Mesodermal cell (in vitro differentiated cells): ENCODE measurements at regions not wholly inside any gene's neighbourhood (a gene's known extent, or its start where the extent isn't known, plus 50 kb on each side); places are given as distances from the start of the nearest gene placed in this dataset.

Experiments
- H3K27ac ChIP-seq: 2 replicates; pipeline ENCODE4 v1.7.0; 2013; ENCODE audit warnings: mild to moderate bottlenecking, low read depth, low read length, moderate library complexity; ENCODE audit not compliant: severe bottlenecking
- H3K36me3 ChIP-seq: 2 replicates; pipeline ENCODE4 v1.7.1; 2013; ENCODE audit warnings: mild to moderate bottlenecking, low read length, moderate library complexity; ENCODE audit not compliant: control insufficient read depth, insufficient read depth
- H3K4me1 ChIP-seq: one replicate; pipeline ENCODE4 v1.7.1; 2013; ENCODE audit warnings: mild to moderate bottlenecking, low read length; ENCODE audit not compliant: insufficient read depth, control insufficient read depth, poor library complexity, severe bottlenecking
- H3K4me3 ChIP-seq: 2 replicates; pipeline ENCODE4 v1.7.0; 2013; ENCODE audit warnings: low read length, control low read depth, mild to moderate bottlenecking; ENCODE audit not compliant: insufficient read depth, poor library complexity, severe bottlenecking; ENCODE audit errors: extremely low read depth
- H3K9me3 ChIP-seq: 2 replicates; pipeline ENCODE4 v1.7.1; 2013; ENCODE audit warnings: mild to moderate bottlenecking, low read length, moderate library complexity; ENCODE audit not compliant: control insufficient read depth
- WGBS, 2 experiments: methylation state at CpG; one replicate each; pipeline ENCODE4 v1.1.5; 2013; ENCODE audit warnings: missing lambda C conversion rate in 2 of 2; ENCODE audit not compliant: insufficient coverage in 2 of 2; 5-methylcytosine and 5-hydroxymethylcytosine counted together

DNA sequence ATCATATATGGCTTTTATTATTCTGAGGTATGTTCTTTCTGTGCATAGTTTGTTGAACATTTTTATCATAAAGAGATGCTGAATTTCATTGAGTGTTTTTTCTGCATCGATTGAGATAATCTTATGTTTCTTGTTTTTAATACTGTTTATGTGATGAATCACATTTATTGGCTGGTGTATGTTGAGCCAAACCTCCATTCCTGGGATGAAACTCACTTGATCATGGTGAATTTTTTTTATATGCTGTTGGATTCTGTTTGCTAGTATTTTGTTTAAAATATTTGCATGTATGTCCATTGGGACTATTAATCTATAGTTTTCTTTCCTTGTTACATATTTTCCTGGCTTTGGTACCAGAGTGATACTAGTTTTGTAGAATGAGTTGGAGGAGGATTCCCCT, 500.2 kb downstream of the CDH11 start:
- Histone ChIP-seq H3K9me3 (no peaks in the 10 kb centered on the region), H3K36me3 (no peaks in the 10 kb centered on the region), H3K4me1 (no peaks in the 10 kb centered on the region), H3K4me3 (no peak overlapping the region), H3K27ac (no peak overlapping the region)
- WGBS, 2 experiments: 71% methylated on average over 1 of the region's 1 CpG; no CpG with 5 or more reads in 1 of the 2 experiments

DNA sequence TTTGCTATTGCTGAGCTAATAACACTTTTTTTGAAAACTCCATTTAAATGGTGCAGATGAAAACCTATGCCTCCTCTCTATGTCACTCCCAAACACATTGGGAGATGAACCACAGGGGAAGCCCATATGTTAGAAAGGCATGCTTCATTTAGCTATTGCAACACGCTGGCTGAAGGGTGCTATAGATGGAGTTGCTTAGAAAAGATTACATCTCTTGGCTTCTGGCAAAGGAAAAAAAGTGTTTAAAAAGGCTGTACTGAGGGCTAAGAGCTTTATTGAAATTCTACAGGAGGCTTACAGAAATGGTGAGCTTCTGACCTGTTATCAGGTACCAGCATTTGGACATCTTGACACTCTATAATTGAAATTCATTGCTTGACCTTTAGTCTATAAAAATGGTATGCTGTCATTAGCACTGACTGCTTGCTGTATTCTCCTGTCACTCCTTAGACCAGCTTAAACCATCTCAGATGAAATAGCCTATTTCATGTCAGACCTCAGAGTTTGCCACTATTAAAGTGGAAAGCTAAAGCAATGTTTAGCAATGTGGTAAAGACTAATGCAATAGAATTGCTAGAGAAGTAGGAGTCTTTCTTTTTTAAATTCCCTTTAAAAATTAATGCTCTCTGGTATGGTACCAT, 503.9 kb downstream of the CDH11 start:
- Histone ChIP-seq H3K4me1 (peaks cover 8% of the 10 kb centered on the region), H3K36me3 (no peaks in the 10 kb centered on the region), H3K27ac (no peak overlapping the region), H3K4me3 (no peak overlapping the region), H3K9me3 (no peaks in the 10 kb centered on the region)
- WGBS, 2 experiments: 86 to 100% methylated on average over 1 of the region's 1 CpG

DNA sequence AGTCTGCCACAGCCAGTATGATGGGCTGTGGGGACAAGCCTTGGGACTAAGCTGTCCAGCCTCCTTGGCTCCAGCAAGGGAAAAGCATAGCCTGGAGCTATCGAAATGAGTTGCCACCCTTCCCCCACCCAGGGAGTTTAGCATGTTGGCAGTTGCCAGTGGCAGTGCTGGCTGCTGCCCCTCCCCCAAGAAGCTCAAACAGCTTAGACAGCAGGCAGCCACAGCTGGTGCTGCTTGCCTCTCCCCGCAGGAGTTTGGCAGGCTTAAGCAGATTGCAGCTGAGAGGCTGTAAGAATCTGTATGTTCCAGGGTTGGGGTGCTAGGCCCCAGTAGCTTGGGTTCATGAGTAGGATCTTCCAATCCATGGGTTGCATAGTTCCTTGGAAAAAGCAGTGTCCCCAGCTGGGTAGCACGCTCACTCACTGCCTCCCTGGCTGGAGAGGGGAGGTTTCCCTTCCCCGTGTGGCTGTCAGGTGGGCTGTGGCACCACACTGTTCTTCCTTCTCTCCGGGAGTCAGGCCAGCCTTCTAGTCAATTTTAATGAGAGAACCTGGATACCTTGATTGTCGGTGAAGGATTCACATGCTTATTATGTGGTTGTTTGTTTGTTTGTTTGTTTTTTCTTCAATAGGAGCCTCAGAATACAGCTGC, 506.1 kb downstream of the CDH11 start:
- no peaks in the 10 kb centered on the region for H3K36me3 ChIP-seq
- no peak overlapping the region for H3K4me3 ChIP-seq
- H3K4me1 ChIP-seq: peaks cover 8% of the 10 kb centered on the region
- H3K27ac ChIP-seq: no peak overlapping the region
- no peaks in the 10 kb centered on the region for H3K9me3 ChIP-seq
- WGBS, 2 experiments: 40 to 59% methylated on average over 3 to 6 of the region's 6 CpGs

DNA sequence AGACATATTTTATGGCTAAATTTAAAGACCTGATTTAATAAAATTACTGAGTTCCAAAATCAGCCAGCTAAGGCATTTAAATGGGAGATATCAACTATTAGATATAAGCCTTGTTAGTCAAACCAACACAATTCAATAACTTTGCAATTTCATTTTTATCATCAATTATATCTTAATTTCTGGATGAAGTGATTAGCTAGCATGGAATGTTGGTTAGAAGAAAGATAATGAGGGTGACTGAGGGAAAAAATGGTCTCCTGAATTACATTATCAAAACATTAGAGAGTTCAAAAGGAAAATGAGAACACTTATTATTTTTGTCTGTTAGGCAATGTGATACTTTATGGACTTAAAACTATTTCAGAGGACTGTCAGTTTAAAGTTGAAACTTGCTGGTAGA, 525.7 kb downstream of the CDH11 start:
- H3K4me3 ChIP-seq: no peak overlapping the region
- H3K27ac ChIP-seq: no peak overlapping the region
- H3K4me1 ChIP-seq: no peaks in the 10 kb centered on the region
- no peaks in the 10 kb centered on the region for H3K9me3 ChIP-seq
- H3K36me3 ChIP-seq: no peaks in the 10 kb centered on the region

DNA sequence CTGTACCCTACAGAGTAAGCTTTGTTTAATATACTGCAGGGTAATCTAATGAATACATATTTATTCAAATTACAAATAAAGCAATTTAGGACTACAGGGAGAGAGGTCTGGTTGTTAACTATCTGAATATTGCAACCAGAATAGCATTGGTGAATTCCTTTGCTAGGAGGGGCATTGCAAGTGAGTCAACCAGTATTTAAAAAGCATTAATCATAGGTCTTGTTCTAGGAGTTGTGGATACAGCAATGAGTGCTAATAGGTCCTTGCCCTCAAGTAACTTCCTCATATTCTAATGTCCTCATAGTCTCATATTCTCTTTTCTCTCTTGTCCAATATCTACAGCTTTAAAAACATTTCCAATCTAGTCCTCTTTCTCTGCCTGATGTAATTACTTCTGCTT, 531.4 kb downstream of the CDH11 start:
- Histone ChIP-seq H3K36me3 (no peaks in the 10 kb centered on the region), H3K27ac (no peak overlapping the region), H3K9me3 (no peaks in the 10 kb centered on the region), H3K4me1 (peaks cover 4% of the 10 kb centered on the region), H3K4me3 (no peak overlapping the region)

DNA sequence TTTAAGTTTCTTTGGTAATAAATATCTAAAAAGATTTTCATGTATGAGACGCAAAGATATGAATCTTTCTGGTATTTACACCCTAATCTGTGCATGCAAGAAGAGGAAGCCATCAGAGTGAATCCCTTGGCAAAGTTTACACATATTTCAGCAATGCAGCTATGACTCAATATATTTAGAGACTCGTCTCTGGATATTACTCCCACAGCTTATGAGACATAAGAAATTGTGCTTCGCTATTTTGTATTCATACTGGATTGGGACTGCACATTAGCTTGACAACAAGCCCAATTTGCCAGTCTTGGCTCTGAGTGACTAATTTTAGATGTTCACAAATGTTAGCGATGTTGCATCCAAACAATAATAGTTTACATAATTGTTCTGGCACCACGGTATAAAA, 532.0 kb downstream of the CDH11 start:
- H3K9me3 ChIP-seq: no peaks in the 10 kb centered on the region
- H3K4me3 ChIP-seq: no peak overlapping the region
- H3K27ac ChIP-seq: no peak overlapping the region
- H3K4me1 ChIP-seq: peaks cover 4% of the 10 kb centered on the region
- no peaks in the 10 kb centered on the region for H3K36me3 ChIP-seq
- WGBS, 2 experiments: 87 to 100% methylated on average over 1 to 3 of the region's 5 CpGs

DNA sequence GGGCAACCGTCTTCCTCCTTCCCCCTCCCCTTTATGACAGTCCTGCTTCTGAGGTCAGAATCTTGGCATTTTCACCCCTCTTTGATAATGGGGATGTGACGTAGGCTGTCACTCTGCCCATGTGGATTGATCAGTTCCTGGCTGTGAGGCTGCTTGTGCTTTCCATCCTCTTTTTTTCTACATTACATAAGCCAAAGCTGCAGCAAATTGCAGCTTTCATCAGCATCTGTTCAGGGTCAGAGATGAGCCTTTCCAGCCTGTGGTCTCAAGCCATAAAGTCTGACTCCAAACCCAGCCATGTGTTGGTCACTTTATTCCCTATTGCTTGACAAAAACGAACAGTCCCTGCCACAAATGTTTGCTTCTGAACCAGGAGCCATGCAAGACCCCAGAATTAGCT, 535.1 kb downstream of the CDH11 start:
- H3K27ac ChIP-seq: no peak overlapping the region
- H3K36me3 ChIP-seq: no peaks in the 10 kb centered on the region
- 40% methylated on average over 1 of the region's 3 CpGs; no CpG with 5 or more reads in 1 of the 2 experiments for WGBS, 2 experiments

DNA sequence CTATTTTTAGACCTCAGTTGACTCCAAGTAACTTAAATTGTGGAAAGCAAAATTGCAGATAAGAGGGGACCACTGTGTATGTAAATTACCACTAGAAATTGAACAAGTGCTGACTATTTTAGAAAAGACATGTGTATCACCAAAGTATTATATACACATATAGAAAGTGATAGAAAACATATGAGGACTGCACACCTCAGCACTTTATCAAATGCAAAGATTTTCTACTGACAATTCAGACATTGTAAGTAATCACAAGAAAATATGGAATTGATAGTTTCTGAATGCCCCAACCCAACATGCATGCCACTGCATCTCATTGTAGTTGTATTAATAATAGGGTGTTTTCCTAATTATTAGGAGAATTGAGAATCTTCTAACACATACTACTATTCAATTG, 536.5 kb downstream of the CDH11 start:
- Histone ChIP-seq H3K4me1 (peaks cover 4% of the 10 kb centered on the region), H3K27ac (no peak overlapping the region), H3K4me3 (no peak overlapping the region), H3K36me3 (no peaks in the 10 kb centered on the region), H3K9me3 (no peaks in the 10 kb centered on the region)

More for the DNA sequence above, 535.1 kb downstream of the CDH11 start:
- Histone ChIP-seq H3K4me1 (peaks cover 4% of the 10 kb centered on the region), H3K9me3 (no peaks in the 10 kb centered on the region), H3K4me3 (no peak overlapping the region)

DNA sequence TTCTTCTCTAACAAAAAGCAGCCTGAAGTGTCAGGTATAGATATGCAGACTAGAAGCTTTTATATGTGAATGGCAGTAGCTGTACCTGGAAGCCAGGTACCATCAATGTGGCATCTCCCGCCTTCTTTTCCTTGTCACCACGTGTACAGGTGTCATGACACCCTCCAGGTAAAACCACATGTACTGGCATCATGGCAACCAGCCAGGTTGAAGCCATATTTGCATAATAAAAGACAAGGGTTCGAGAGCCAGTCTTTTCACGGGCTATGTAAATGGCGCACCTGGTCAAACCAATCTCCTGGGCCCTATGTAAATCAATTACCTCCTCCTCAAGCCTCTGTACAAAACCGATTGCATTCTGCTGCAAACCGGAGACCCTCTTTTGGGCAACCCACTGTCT, 541.3 kb downstream of the CDH11 start:
- no peak overlapping the region for H3K4me3 ChIP-seq
- WGBS, 2 experiments: 82 to 91% methylated on average over 7 of the region's 7 CpGs
- no peaks in the 10 kb centered on the region for H3K9me3 ChIP-seq
- H3K36me3 ChIP-seq: no peaks in the 10 kb centered on the region
- H3K27ac ChIP-seq: no peak overlapping the region
- no peaks in the 10 kb centered on the region for H3K4me1 ChIP-seq

DNA sequence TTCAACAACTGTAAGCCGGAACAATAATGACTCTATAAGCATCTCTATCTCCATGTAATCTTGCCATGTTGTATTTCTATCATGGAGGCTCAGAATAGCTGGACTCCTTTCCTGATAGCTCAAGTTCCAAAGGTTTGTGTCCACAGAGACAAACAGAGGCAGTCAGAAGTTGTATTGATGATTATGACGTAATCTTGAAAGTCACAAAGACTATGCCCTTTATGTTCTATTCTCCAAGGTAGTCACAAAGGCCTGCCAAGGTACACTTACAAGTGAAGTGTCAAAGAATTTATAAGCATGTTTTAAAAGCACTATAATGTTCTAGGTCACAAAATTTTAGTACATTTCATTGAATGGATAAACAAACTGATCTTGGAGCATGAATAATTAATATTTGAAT, 542.2 kb downstream of the CDH11 start:
- Histone ChIP-seq H3K36me3 (no peaks in the 10 kb centered on the region), H3K9me3 (no peaks in the 10 kb centered on the region), H3K4me3 (no peak overlapping the region), H3K27ac (no peak overlapping the region), H3K4me1 (no peaks in the 10 kb centered on the region)
- 80% methylated on average over 1 of the region's 2 CpGs; no CpG with 5 or more reads in 1 of the 2 experiments for WGBS, 2 experiments

DNA sequence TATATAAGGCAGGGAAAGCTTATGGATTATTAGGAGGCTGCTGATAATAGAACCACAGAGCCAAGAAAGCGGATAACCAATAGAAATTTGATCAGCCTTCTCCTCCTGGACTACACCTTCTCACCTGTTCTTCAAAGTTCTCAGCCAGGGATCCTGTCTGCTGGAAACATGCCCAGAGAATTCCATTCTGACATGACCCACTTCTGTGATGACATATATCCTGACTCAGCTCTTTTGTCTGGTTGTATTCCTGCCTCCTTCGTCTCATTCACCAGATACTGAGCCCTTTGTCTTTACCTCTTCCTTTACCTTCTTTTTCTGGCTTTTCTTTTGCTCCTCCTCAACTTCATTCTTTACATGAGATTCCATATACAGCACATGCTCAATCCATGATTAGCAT, 576.1 kb downstream of the CDH11 start:
- no peak overlapping the region for H3K27ac ChIP-seq
- no peaks in the 10 kb centered on the region for H3K4me1 ChIP-seq
- no peak overlapping the region for H3K4me3 ChIP-seq
- 100% methylated on average over 1 of the region's 2 CpGs for WGBS, 2 experiments
- no peaks in the 10 kb centered on the region for H3K9me3 ChIP-seq
- no peaks in the 10 kb centered on the region for H3K36me3 ChIP-seq
